ENCODE measurements at regions not wholly inside any gene's neighbourhood (a gene's known extent, or its start where the extent isn't known, plus 50 kb on each side); places are given as distances from the start of the nearest gene placed in this dataset.

DNA sequence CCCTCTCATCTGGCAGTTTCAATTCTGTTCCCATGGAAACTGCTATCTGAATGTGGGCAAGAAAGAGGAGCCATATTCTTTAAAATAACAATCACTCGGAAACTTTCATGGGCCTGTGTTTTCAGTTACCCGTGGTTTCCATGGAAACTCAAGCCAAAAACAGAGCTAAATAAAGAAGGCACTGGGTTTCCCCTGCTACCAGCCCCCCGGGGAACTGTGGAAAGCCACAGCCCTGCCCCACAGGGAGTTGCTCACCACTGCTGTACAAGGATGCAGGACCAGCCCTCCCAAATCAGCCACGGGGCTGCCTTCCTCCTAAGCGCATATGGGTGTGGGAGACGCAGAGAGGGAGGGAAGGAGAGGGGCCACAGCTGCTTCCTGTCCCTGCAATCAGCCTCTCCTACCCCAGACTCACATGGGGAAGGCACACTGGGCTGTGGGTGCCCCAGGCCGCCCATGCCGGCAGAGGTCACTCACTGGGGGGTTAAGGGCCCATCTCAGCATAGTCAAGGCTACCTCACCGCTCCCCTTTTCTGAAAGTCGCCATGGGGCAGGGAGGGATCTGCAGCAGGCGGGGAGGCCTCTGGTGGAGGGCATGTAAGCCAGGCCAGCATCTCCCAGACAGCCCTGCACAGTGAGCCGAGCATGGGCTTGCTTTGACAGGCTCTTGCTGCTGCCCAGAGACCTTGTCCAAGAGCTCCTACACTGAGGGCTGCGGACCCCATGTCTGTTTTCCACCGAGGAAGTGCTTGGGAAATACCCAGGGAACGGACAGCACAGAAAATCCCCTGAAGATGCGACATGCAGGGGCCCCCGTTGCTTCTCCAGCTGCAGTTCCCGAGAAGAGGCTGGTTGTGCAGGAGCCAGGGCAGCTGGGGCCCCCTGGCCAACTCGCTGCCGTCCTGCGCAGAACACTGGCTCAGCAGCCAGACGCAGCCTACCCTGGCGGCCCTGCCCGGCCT lies 157.3 kb upstream of the PPP2R2D start:
- no peaks in the 10 kb centered on the region for H3K9me3 Mint-ChIP-seq
- peaks cover 5% of the 10 kb centered on the region for H3K27me3 Mint-ChIP-seq (ENCODE audit: low read depth)
- H3K27ac Mint-ChIP-seq: no peak overlapping the region
- H3K4me3 Mint-ChIP-seq: no peak overlapping the region
- peaks cover 5% of the 10 kb centered on the region for H3K4me1 Mint-ChIP-seq (ENCODE audit: low read depth)
- no peaks in the 10 kb centered on the region for H3K36me3 Mint-ChIP-seq (ENCODE audit: low read depth)

DNA sequence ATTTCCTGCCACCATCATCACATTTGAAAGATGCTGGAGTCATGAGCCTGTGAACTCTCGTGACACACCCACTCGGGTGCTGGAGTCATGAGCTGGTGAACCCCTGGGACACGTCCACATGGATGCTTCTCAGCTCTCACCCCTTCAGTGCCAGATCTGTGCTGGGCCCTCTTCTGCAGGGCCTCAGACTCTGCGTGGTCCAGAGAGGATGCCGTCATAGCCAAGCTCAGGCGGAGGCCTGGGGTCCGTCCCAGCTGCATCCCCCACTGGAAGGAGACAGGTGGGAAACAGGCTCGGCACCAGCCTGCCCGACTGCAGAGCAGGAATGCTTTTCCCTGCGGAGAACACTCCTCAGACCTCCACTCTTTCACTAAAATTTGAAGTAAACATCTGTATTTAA lies 156.5 kb upstream of the PPP2R2D start:
- Mint-ChIP-seq H3K36me3 (ENCODE audit: low read depth) (no peaks in the 10 kb centered on the region), H3K9me3 (no peaks in the 10 kb centered on the region), H3K27me3 (ENCODE audit: low read depth) (peaks cover 5% of the 10 kb centered on the region), H3K4me3 (no peak overlapping the region), H3K27ac (no peak overlapping the region), H3K4me1 (ENCODE audit: low read depth) (peaks cover 5% of the 10 kb centered on the region)

DNA sequence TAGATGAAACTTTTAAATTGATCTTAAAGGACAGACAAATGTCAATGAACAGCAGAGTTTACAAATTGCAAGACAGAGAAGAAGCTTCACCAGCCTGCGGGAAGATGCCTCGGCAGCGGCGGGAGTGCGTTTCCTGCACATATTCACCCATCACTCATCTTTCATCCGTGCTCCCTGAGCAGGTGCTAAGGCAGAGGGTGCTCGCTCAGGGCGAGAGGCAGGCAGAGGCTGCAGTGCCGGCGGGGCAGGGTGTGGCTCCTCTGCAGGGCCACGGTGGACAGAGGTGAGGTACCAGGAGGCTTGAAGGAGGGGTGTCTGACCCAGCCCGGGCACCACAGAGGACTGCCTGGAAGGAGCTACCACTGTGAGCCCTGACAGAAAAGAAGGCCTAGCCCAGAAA lies 155.2 kb upstream of the PPP2R2D start:
- no peak overlapping the region for H3K27ac Mint-ChIP-seq
- peaks cover 5% of the 10 kb centered on the region for H3K4me1 Mint-ChIP-seq (ENCODE audit: low read depth)
- H3K4me3 Mint-ChIP-seq: no peak overlapping the region
- peaks cover 5% of the 10 kb centered on the region for H3K27me3 Mint-ChIP-seq (ENCODE audit: low read depth)
- H3K36me3 Mint-ChIP-seq (ENCODE audit: low read depth): no peaks in the 10 kb centered on the region
- no peaks in the 10 kb centered on the region for H3K9me3 Mint-ChIP-seq

DNA sequence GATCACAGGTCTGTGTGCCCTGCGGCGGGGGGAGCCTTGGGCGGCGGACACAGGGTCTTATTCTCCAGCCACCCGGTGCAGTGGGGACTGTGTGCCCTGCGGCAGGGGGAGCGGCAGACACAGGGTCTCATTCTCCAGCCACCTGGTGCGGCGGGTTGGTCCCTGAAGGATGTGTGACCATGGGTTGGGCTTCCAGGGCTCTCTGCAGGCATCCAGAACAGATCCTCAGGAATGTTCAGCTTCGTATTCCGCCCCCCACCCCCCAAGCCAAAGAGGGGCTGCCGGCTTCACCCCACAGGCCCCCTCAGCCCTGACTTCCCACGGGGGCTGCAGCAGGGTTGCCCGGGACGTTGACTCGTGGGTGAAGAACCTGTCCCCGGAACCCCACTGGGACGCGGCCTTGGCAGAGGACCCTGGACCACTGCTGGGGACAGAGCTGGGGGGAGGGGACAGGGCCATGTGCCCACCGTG lies 154.5 kb upstream of the PPP2R2D start:
- Mint-ChIP-seq H3K4me3 (no peak overlapping the region), H3K27ac (no peak overlapping the region), H3K36me3 (ENCODE audit: low read depth) (no peaks in the 10 kb centered on the region), H3K4me1 (ENCODE audit: low read depth) (peaks cover 5% of the 10 kb centered on the region), H3K27me3 (ENCODE audit: low read depth) (peaks cover 5% of the 10 kb centered on the region), H3K9me3 (no peaks in the 10 kb centered on the region)

DNA sequence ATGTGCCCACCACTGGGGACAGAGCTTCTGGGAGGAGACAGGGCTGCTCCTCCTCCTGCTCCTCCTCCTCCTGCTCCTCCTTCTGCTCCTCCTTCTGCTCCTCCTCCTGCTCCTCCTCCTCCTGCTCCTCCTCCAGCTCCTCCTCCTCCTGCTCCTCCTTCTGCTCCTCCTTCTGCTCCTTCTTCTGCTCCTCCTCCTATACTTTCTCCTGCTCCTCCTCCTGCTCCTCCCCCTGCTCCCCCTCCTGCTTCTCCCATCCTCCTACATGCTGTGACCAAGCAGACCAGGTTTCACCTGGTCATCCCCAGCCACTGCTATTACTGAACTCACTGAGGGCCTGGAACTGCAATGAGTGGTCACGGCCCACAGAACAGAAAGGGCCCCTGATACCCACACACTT lies 154.0 kb upstream of the PPP2R2D start:
- no peak overlapping the region for H3K4me3 Mint-ChIP-seq
- no peak overlapping the region for H3K27ac Mint-ChIP-seq
- H3K27me3 Mint-ChIP-seq (ENCODE audit: low read depth): peaks cover 5% of the 10 kb centered on the region
- H3K4me1 Mint-ChIP-seq (ENCODE audit: low read depth): peaks cover 5% of the 10 kb centered on the region
- no peaks in the 10 kb centered on the region for H3K36me3 Mint-ChIP-seq (ENCODE audit: low read depth)
- no peaks in the 10 kb centered on the region for H3K9me3 Mint-ChIP-seq

DNA sequence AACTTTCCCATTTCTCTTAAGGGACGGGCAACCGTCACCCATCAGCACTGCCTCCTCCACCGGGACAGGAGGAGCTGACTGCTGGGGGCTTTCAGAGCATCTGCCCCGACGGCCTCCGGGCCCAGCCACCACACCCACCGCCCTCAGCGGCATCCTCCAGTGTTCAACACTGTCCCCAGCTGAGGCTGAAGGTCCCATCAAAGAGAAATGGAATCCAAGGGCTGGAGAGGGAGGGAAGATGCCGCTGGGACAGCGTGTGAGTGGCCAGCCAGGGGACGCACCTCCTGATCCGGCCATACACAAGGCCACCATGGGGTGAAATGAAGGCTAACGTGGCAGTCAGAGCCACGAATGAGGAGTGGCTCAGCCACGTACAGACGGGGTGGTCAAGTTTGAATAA lies 153.6 kb upstream of the PPP2R2D start:
- Mint-ChIP-seq H3K4me3 (no peak overlapping the region), H3K36me3 (ENCODE audit: low read depth) (no peaks in the 10 kb centered on the region)

DNA sequence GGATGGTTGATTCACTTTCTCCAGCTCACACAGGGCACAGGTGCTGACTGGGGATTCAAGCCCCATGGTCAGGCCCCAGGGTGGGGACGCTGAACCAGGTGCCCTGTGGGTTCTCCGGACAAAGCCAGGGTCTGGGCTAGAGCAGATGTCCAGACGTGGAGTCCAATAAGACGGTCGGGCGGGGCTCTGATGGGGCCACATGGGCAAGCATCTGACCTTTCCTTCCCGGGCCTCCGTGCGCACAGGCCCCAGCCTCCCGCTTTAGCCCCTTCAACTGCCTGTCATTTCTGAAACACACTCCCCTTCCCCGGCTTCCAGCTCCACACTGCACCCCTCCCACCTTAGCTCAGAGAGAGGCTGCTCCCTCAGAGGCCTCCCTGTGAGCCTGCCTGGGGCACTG lies 153.0 kb upstream of the PPP2R2D start:
- Mint-ChIP-seq H3K36me3 (ENCODE audit: low read depth) (no peaks in the 10 kb centered on the region), H3K27ac (no peak overlapping the region), H3K4me1 (ENCODE audit: low read depth) (peaks cover 5% of the 10 kb centered on the region), H3K27me3 (ENCODE audit: low read depth) (peaks cover 5% of the 10 kb centered on the region), H3K9me3 (no peaks in the 10 kb centered on the region), H3K4me3 (no peak overlapping the region)

More for the DNA sequence above, 153.6 kb upstream of the PPP2R2D start:
- peaks cover 5% of the 10 kb centered on the region for H3K4me1 Mint-ChIP-seq (ENCODE audit: low read depth)
- no peaks in the 10 kb centered on the region for H3K9me3 Mint-ChIP-seq
- H3K27me3 Mint-ChIP-seq (ENCODE audit: low read depth): peaks cover 5% of the 10 kb centered on the region
- no peak overlapping the region for H3K27ac Mint-ChIP-seq

DNA sequence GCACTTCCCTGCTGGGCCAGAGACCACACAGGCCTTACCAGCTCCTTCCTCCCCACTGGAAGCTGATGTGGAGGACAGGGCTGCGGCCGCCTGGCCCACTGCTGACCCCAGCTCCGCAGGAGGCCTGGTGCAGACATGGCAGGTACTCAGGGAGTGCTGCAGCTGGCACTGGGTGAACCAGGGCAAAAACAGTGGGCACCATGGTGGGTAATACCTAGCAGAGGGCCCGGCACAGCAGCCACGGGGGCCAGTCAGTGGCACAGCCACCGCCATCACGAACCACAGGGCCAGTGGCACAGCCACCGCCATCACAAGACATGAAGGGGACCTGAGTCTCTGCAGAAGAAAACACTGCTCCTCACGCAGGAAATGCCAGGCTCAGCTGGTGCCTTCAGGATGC lies 152.6 kb upstream of the PPP2R2D start:
- H3K4me1 Mint-ChIP-seq (ENCODE audit: low read depth): peaks cover 5% of the 10 kb centered on the region
- H3K27me3 Mint-ChIP-seq (ENCODE audit: low read depth): peaks cover 5% of the 10 kb centered on the region
- H3K27ac Mint-ChIP-seq: no peak overlapping the region
- no peak overlapping the region for H3K4me3 Mint-ChIP-seq
- H3K36me3 Mint-ChIP-seq (ENCODE audit: low read depth): no peaks in the 10 kb centered on the region
- H3K9me3 Mint-ChIP-seq: no peaks in the 10 kb centered on the region

DNA sequence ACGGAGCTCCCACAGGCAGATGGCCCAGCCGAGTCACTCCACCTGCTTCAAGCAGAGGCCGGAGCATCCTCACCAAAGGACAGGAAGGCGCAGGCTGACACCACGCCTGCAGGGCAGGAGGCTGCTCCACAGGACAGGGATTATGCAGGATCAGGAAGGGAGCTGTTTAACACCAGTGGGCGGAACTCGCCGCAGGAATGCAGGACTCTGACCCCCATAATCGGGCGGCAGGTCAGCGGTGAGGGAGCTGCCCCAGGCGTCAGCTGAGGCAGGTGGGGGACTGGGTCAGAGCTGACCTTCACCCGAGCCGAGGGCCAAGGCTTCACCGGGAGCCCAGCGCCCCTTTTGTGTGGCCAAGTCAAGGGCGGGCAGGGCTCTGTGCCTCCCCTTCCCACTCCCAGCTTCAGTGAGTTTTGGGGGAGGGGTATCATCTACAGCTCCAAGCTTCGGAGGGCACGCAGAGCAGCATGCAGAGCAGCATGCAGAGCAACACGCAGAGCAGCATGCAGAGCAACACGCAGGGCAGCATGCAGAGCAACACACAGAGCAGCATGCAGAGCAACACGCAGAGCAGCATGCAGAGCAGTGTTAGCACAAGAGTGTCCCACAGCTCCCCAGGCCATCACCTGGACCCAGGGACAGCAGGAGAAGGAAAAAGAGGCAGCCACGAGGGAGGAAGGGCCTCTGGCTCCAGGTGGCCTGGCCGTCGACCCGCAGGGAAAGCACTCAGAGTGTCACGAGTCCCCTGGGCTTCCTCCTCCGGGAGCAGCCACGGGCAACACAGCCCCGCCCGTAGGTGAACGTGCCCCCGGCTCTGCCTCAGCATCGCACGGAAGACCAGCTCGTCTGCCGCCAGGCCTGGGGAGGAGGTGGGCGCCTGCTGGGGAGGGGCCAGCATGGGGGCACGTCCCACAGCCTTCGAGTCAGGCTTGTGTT lies 151.7 kb upstream of the PPP2R2D start:
- H3K27me3 Mint-ChIP-seq (ENCODE audit: low read depth): peaks cover 3% of the 10 kb centered on the region
- H3K27ac Mint-ChIP-seq: no peak overlapping the region
- peaks cover 2% of the 10 kb centered on the region for H3K4me1 Mint-ChIP-seq (ENCODE audit: low read depth)
- no peaks in the 10 kb centered on the region for H3K36me3 Mint-ChIP-seq (ENCODE audit: low read depth)
- H3K9me3 Mint-ChIP-seq: no peaks in the 10 kb centered on the region
- no peak overlapping the region for H3K4me3 Mint-ChIP-seq

DNA sequence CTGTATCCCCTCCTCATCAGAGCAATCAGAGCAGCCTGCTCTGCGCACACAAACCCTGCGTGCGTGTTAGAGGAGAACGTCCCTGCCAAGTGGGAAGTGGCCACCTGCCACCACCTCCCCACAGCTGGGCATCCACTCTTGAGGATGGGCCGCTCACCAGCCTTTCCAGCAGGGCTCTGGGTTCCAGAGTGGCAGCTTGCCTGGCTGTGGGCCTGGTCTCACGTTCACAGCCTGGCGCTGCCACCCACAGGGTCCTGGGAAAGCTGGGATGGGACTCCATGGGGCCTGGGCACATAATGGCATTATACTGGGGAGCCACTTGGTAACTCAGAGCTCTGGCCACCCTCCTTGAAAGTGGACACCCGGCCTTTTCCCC lies 151.1 kb upstream of the PPP2R2D start:
- no peaks in the 10 kb centered on the region for H3K4me1 Mint-ChIP-seq (ENCODE audit: low read depth)
- H3K4me3 Mint-ChIP-seq: no peak overlapping the region
- H3K27me3 Mint-ChIP-seq (ENCODE audit: low read depth): no peaks in the 10 kb centered on the region
- H3K36me3 Mint-ChIP-seq (ENCODE audit: low read depth): no peaks in the 10 kb centered on the region
- no peaks in the 10 kb centered on the region for H3K9me3 Mint-ChIP-seq
- H3K27ac Mint-ChIP-seq: no peak overlapping the region

DNA sequence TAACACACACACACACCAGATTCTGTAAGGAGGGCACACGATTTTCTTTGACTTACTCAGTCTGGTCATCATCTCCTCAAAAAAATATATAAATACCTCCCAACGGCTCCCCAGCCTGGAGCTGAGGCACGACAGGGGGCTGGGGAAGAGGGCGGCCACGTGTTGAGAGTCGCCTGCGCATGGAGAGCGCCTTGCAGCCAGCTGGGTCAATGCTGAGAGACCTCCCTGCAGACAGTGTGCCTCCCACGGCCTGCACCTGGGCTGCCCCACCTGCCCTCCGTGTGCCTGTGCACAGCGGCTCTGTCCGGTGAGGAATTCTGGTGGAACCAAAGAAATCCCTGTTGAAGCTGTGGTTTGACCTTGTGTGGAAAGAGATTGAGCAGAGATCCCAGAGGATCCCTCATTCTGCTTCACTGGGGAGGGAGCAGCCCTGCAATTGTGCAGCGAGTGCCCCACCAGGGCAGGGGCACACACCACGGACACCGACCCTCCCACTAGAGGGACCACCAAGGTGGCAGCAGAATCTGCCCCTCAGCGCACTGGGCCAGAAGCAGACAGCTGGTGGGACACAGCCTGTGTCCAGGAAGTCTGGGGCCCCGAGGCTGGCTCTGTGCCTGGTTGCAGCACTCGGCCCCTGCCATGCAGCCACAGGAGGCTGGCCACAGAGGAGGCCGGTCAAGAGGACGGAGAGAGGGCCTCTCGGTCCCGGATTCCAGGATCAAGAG lies 150.5 kb upstream of the PPP2R2D start:
- H3K9me3 Mint-ChIP-seq: no peaks in the 10 kb centered on the region
- no peaks in the 10 kb centered on the region for H3K36me3 Mint-ChIP-seq (ENCODE audit: low read depth)
- no peaks in the 10 kb centered on the region for H3K4me1 Mint-ChIP-seq (ENCODE audit: low read depth)
- H3K4me3 Mint-ChIP-seq: no peak overlapping the region
- H3K27ac Mint-ChIP-seq: no peak overlapping the region
- H3K27me3 Mint-ChIP-seq (ENCODE audit: low read depth): no peaks in the 10 kb centered on the region

DNA sequence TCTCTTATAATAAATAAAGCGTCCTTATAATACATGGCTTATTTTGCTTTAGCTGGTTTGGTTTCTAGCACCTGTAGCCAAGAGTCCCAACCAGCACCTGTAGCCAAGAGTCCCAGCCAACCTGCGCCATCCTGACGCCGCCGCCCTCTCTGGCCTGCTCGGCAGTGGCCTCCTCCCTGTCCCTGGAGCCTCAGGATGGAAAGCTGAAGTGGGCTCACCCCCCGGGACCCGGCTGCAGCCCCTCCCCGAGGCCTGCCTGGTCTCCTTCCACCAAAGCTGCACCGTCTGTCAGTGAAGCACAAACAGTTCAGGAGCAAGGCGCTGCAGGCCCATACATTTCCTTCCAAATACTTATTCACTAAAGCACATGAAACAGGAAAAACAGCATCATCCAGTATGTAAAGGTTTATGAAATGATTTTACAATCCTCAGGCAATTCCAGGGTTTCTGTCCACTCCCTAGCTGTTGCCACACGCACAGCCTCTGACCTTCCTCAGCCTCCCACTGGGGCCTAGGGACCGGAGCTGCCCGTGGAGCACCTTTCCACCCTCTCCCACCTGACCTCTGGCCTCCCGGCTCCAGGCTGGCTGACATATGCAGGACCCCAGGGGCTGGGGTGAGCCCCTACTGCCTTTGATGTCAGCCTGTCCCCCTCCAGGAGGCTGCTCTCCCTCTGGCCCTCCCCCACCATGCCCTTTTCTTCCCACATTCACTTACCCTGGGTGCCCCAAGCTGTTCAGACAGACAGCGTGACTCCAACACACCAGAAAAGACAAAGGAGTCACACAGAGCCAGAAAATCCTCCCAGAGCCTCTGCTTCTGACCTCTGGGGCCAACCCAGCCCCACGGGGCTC lies 149.6 kb upstream of the PPP2R2D start:
- Mint-ChIP-seq H3K27me3 (ENCODE audit: low read depth) (no peaks in the 10 kb centered on the region), H3K4me3 (no peak overlapping the region), H3K36me3 (ENCODE audit: low read depth) (no peaks in the 10 kb centered on the region), H3K9me3 (no peaks in the 10 kb centered on the region), H3K4me1 (ENCODE audit: low read depth) (no peaks in the 10 kb centered on the region), H3K27ac (no peak overlapping the region)

DNA sequence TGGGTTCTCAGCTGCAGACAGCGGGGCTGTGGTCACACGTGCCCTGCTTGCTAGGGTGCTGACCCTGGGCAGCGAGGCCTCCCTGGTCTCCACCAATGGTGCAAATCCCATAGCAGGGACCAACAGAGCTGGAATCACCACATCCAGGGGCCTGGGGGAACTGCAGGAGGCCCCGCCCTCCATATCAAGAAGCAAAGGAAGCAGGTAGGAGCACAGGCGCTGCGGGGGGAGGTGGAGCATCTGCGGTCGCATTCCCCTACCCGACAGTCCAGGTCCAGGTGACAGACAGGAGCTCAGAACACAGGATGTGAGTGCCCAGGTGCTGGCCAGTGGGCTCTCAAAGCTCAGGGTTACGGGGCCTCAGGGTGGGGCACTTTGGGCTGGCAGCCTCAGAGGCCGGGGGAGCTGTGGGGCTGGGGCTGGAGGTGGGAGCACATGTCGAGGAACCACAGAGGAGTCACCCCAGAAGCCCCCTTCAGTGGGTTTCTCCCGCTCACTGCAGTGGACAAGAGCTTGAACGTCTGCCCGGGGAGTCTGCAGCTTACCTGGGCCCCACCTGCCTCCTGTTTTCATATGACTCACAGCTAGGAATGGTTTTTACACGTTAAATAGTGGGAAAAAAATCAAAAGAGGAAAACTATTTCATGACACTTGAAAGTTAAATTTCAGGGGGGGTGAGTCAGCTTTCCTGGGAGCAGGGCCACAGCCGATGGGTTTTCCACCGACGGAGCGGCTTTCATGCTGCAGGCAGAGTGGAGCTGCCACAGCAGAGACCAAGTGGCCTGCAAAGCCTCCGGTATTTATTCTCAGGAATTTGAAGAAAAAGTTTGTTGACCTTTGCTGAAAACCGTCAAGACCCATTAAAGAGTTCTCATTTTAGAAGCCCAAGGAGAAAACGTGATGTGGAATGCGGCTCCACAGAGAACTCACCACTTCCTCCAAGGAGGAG lies 148.7 kb upstream of the PPP2R2D start:
- Mint-ChIP-seq H3K4me1 (ENCODE audit: low read depth) (no peaks in the 10 kb centered on the region), H3K27ac (no peak overlapping the region), H3K4me3 (no peak overlapping the region), H3K36me3 (ENCODE audit: low read depth) (no peaks in the 10 kb centered on the region), H3K27me3 (ENCODE audit: low read depth) (no peaks in the 10 kb centered on the region), H3K9me3 (no peaks in the 10 kb centered on the region)
